ENCODE measurements at regions not wholly inside any gene's neighbourhood (a gene's known extent, or its start where the extent isn't known, plus 50 kb on each side); places are given as distances from the start of the nearest gene placed in this dataset.

- H4K20me1 ChIP-seq (ENCODE audit: insufficient read depth, poor library complexity, severe bottlenecking), result no peaks in the 10 kb centered on the region
- no peaks in the 10 kb centered on the region for H3K9me2 ChIP-seq (replicated peaks; ENCODE audit: insufficient read depth)
- no peaks in the 10 kb centered on the region for H3K79me2 ChIP-seq
- WGBS (ENCODE audit: low lambda C conversion rate, missing lambda C conversion rate), result 79% methylated on average over 3 of the region's 3 CpGs
- no peaks in the 10 kb centered on the region for H3K4me1 ChIP-seq (ENCODE audit: insufficient read depth)
- no peak overlapping the region for H2AFZ ChIP-seq
- H3K36me3 ChIP-seq (replicated peaks; ENCODE audit: insufficient read depth, low read depth), result no peaks in the 10 kb centered on the region
- H3K27ac ChIP-seq, result no peak overlapping the region
- H3K4me3 ChIP-seq, result no peak overlapping the region
- no peaks in the 10 kb centered on the region for H3K27me3 ChIP-seq
- no peaks in the 10 kb centered on the region for H3K9me3 ChIP-seq (ENCODE audit: low read depth)
- no peak for DNase-seq (ENCODE audit: low spot score)
- H3K4me2 ChIP-seq, result no peak overlapping the region
- TF ChIP-seq EZH2phosphoT487 (IDR thresholded peaks at IDR 0.05; ENCODE audit: low read depth, severe bottlenecking, unreplicated experiment) (no peak), CTCF (IDR thresholded peaks at IDR 0.05; ENCODE audit: poor library complexity) (no peak), EZH2 (IDR thresholded peaks at IDR 0.05; ENCODE audit: borderline replicate concordance) (no peak)
Measured at GRCh38 chr4:63841266-63841665, 568.0 kb downstream of the TECRL start.

DNA sequence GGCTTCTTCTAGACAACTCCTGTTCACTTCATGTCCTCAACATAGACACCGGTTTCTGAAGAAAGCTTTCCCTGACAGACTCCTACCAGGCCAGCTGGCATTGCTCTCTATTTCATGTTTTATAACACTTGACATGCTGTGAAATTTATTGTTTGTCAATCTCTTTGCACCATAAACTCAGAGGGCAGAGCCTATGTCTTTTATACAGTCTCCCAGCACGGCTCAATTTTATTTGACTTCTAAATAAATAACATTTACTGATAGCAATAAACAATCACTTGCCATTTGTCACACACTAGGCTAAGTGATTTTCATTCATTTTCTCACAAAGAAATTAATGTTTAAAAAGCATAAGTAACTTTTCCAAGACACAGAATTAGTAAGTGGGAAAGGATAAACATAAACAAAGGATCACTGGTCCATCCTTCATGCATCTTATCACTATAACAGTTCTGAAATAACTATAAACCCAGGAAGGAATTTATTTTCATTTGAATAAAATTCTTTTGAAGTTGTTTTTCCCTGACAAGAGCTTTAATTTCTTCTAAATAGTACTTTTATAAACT lies 577.6 kb downstream of the TECRL start:
- Histone ChIP-seq H3K4me2 (no peak overlapping the region), H3K9me3 (ENCODE audit: low read depth) (no peaks in the 10 kb centered on the region), H3K9me2 (replicated peaks; ENCODE audit: insufficient read depth) (no peaks in the 10 kb centered on the region), H3K27ac (no peak overlapping the region), H3K36me3 (replicated peaks; ENCODE audit: insufficient read depth, low read depth) (no peaks in the 10 kb centered on the region), H3K79me2 (no peaks in the 10 kb centered on the region), H3K4me3 (no peak overlapping the region), H3K27me3 (no peaks in the 10 kb centered on the region), H2AFZ (no peak overlapping the region), H3K4me1 (ENCODE audit: insufficient read depth) (no peaks in the 10 kb centered on the region), H4K20me1 (ENCODE audit: insufficient read depth, poor library complexity, severe bottlenecking) (no peaks in the 10 kb centered on the region)
- no peak for DNase-seq (ENCODE audit: low spot score)
- TF ChIP-seq CTCF (IDR thresholded peaks at IDR 0.05; ENCODE audit: poor library complexity), result no peak
- TF ChIP-seq EZH2 (IDR thresholded peaks at IDR 0.05; ENCODE audit: borderline replicate concordance), result no peak
- no peak for TF ChIP-seq EZH2phosphoT487 (IDR thresholded peaks at IDR 0.05; ENCODE audit: low read depth, severe bottlenecking, unreplicated experiment)
- WGBS (ENCODE audit: low lambda C conversion rate, missing lambda C conversion rate), result 63% methylated on average over 2 of the region's 2 CpGs

GRCh38 chr4:63817196-63817865 lies 591.9 kb downstream of the TECRL start:
- Histone ChIP-seq H2AFZ (no peak overlapping the region), H3K4me1 (ENCODE audit: insufficient read depth) (no peaks in the 10 kb centered on the region), H3K9me2 (replicated peaks; ENCODE audit: insufficient read depth) (no peaks in the 10 kb centered on the region), H3K9me3 (ENCODE audit: low read depth) (no peaks in the 10 kb centered on the region), H4K20me1 (ENCODE audit: insufficient read depth, poor library complexity, severe bottlenecking) (no peaks in the 10 kb centered on the region), H3K27me3 (no peaks in the 10 kb centered on the region), H3K79me2 (no peaks in the 10 kb centered on the region), H3K36me3 (replicated peaks; ENCODE audit: insufficient read depth, low read depth) (no peaks in the 10 kb centered on the region), H3K4me2 (no peak overlapping the region), H3K27ac (no peak overlapping the region), H3K4me3 (no peak overlapping the region)
- WGBS (ENCODE audit: low lambda C conversion rate, missing lambda C conversion rate), result 86% methylated on average over 11 of the region's 11 CpGs
- DNase-seq (ENCODE audit: low spot score), result no peak
- no peak for TF ChIP-seq CTCF (IDR thresholded peaks at IDR 0.05; ENCODE audit: poor library complexity)
- no peak for TF ChIP-seq EZH2phosphoT487 (IDR thresholded peaks at IDR 0.05; ENCODE audit: low read depth, severe bottlenecking, unreplicated experiment)
